Omental fat pad (tissue), 3 donors: ENCODE measurements at regions not wholly inside any gene's neighbourhood (a gene's known extent, or its start where the extent isn't known, plus 50 kb on each side); places are given as distances from the start of the nearest gene placed in this dataset.

ENCODE experiments used
- ATAC-seq: fragments of 150-250 bp; one replicate; pipeline ENCODE4 v1.9.1; 2016; ENCODE audit warnings: mild to moderate bottlenecking, moderate library complexity; ENCODE audit not compliant: low FRiP score
- DNase-seq: peaks from one replicate; pipeline ENCODE4 v3.0.0-alpha.2; 2019; ENCODE audit warnings: low spot score
- CTCF ChIP-seq, 3 donors: fragments of 450-650 bp; IDR thresholded peaks; one replicate each; pipeline ENCODE4 v1.5.1; 2016 to 2017; ENCODE audit warnings: antibody characterized with exemption in 3 of 3, mild to moderate bottlenecking in 3 of 3, moderate library complexity in 2 of 3

- DNase-seq = no peak
- no peak for TF ChIP-seq CTCF (IDR thresholded peaks at IDR 0.05)
- ATAC-seq = no peak
Measured at GRCh38 chr3:165716592-165716991, 120.6 kb downstream of the BCHE start.

DNA sequence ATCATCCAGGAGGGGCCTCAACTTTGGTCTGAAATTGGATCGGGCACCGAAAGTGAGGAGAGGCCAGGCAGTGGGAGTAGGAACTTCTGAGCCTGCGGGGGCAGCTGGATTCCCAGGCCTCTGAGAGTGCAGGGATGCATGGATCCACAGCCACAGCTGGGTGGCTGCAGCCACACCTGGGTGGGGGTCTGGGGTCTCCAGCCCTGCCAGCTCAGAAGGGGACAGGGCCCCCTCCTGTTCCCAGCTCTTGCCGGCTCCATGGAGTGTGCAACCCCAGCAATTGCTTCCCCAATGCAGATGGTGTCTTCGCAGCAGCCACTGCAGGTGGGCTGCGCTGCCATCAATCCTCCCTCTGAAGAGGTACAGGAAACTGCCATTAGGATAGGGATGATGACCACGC lies 123.7 kb downstream of the BCHE start:
- no peak for ATAC-seq
- DNase-seq = no peak
- TF ChIP-seq CTCF (IDR thresholded peaks at IDR 0.05) = no peak

DNA sequence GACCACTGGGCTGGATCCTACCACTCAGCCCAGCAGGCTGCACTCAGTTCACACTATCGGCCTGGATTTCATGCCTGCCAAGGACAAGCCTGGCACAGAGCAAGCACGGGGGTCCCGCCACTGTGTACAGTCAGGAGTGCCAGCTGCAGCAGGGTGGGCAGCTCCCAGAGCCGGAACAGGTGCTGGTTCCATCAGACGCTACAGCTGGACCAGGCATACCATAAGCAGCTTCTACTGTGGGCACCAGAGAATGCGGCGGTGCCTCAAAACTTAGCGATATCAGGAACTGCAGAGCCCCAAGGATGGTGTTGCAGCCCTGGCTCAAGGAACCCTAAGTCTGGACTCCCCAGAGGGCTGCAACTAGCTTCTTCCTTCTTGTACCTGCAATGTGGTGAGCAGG lies 124.8 kb downstream of the BCHE start:
- no peak for TF ChIP-seq CTCF (IDR thresholded peaks at IDR 0.05)
- ATAC-seq = no peak
- DNase-seq = no peak

GRCh38 chr3:165697910-165698309 lies 139.3 kb downstream of the BCHE start:
- TF ChIP-seq CTCF (IDR thresholded peaks at IDR 0.05) = no peak
- DNase-seq (no peak), ATAC-seq (no peak)

- TF ChIP-seq CTCF (IDR thresholded peaks at IDR 0.05) = no peak
- DNase-seq (no peak), ATAC-seq (no peak)
Measured at GRCh38 chr3:165696496-165696895, 140.7 kb downstream of the BCHE start.

GRCh38 chr3:165683947-165684346 lies 153.3 kb downstream of the BCHE start:
- no peak for ATAC-seq
- TF ChIP-seq CTCF (IDR thresholded peaks at IDR 0.05) = no peak
- DNase-seq = no peak

DNA sequence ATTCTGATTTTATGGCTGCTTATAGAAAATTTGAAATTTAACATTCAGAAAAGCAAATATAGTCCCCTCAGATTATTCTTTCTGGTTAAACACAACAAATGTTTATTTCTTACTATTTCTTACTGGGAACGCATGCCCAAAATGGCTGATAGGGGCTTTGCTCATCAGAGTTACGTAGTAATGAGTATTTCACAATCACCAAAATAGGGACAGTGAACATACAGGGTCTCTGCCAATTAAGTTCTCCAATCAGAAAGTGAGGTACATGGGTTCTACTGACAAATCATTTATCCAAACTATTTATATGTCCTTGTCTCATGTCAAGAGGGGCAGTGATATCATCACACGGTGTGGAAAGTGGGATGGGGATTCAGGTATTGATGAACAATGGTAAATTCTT lies 154.5 kb downstream of the BCHE start:
- ATAC-seq (no peak), DNase-seq (no peak)
- no peak for TF ChIP-seq CTCF (IDR thresholded peaks at IDR 0.05)
